ENCODE measurements at regions not wholly inside any gene's neighbourhood (a gene's known extent, or its start where the extent isn't known, plus 50 kb on each side); places are given as distances from the start of the nearest gene placed in this dataset.

DNA sequence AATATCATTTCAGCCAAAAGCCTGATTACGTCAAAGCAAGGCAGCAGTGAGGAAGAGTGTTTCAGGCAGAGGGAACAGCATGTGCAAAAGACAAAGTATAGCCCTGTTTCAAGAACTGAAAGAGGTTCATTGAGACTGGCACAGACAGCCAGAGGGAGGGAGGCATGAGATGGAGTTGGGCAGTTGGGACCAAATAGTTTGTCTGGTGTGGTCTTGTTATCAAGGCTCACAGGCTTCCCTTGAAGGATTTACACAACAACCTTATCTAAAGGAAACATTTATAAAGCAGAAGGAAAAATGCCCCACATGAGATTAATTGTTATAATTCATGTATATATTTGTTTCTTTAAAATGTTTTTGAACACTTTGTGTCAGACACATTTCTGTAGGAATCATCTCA is 253.3 kb downstream of the DMAC1 start:
- no peak overlapping the region for H3K4me3 ChIP-seq (IDR thresholded peaks at IDR 0.05; ENCODE audit: insufficient read depth, low read depth, low read length)
- no peaks in the 10 kb centered on the region for H4K20me1 ChIP-seq (ENCODE audit: insufficient read depth)
- H2AFZ ChIP-seq (ENCODE audit: low read depth) = no peak overlapping the region
- TF ChIP-seq, protein P1, sequence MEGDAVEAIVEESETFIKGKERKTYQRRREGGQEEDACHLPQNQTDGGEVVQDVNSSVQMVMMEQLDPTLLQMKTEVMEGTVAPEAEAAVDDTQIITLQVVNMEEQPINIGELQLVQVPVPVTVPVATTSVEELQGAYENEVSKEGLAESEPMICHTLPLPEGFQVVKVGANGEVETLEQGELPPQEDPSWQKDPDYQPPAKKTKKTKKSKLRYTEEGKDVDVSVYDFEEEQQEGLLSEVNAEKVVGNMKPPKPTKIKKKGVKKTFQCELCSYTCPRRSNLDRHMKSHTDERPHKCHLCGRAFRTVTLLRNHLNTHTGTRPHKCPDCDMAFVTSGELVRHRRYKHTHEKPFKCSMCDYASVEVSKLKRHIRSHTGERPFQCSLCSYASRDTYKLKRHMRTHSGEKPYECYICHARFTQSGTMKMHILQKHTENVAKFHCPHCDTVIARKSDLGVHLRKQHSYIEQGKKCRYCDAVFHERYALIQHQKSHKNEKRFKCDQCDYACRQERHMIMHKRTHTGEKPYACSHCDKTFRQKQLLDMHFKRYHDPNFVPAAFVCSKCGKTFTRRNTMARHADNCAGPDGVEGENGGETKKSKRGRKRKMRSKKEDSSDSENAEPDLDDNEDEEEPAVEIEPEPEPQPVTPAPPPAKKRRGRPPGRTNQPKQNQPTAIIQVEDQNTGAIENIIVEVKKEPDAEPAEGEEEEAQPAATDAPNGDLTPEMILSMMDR (conservative IDR thresholded peaks at IDR 0.05; ENCODE audit: low read depth, low read length) = no peak
- no peaks in the 10 kb centered on the region for H3K4me1 ChIP-seq (ENCODE audit: low read depth, poor library complexity, severe bottlenecking)
- H3K79me2 ChIP-seq (ENCODE audit: insufficient read depth, low read depth) = no peaks in the 10 kb centered on the region
- no peak overlapping the region for H3K9ac ChIP-seq
- no peak overlapping the region for H3K4me2 ChIP-seq
- no peaks in the 10 kb centered on the region for H3K27me3 ChIP-seq (ENCODE audit: insufficient read depth, low read depth)
- no peak overlapping the region for H3K27ac ChIP-seq
- H3K36me3 ChIP-seq (ENCODE audit: insufficient read depth) = no peaks in the 10 kb centered on the region

DNA sequence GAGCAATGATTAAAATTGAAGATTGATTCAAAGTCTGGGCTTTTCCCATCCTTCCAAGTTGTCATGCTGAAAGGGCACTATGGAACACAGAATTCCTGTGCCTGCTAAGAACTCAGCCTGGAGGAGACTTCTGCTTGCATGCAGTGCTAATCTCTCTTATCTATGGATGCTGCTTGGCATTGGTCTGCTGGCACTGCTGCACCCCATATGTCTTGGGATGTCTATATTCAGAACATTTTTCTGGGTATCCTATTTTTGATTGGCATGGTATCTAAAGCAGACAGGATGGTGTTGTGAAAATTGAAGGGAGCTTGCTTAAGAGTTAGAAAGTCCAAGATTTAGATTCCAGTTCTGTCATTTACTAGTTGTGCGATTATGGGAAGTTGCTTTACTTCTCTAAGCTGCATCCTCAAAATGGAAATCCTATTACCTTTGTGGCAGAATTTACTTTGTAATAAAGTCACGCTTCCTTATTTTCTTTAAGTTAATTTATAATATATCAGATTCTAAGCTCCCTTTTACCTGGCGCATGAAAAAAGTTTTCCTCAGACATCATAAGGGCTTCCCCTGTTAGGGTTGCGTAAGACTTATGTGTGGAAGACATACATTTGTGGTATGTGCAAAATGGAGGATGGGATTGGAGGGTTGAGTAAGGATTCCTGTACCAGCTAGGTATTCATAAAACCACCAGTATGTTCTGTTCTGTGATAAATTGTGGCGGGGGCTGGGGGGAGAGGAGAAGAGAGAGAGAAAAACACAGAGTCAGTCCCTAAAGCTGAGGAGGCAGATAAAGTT is 254.0 kb downstream of the DMAC1 start:
- H3K27me3 ChIP-seq (ENCODE audit: insufficient read depth, low read depth) = no peaks in the 10 kb centered on the region
- TF ChIP-seq, protein P1 (conservative IDR thresholded peaks at IDR 0.05; ENCODE audit: low read depth, low read length) = no peak
- H2AFZ ChIP-seq (ENCODE audit: low read depth) = no peak overlapping the region
- H3K4me3 ChIP-seq (IDR thresholded peaks at IDR 0.05; ENCODE audit: insufficient read depth, low read depth, low read length) = no peak overlapping the region
- H3K36me3 ChIP-seq (ENCODE audit: insufficient read depth) = no peaks in the 10 kb centered on the region
- H3K4me2 ChIP-seq = no peak overlapping the region
- no peaks in the 10 kb centered on the region for H4K20me1 ChIP-seq (ENCODE audit: insufficient read depth)
- no peak overlapping the region for H3K9ac ChIP-seq
- no peaks in the 10 kb centered on the region for H3K79me2 ChIP-seq (ENCODE audit: insufficient read depth, low read depth)
- no peak overlapping the region for H3K27ac ChIP-seq
- H3K4me1 ChIP-seq (ENCODE audit: low read depth, poor library complexity, severe bottlenecking) = no peaks in the 10 kb centered on the region

DNA sequence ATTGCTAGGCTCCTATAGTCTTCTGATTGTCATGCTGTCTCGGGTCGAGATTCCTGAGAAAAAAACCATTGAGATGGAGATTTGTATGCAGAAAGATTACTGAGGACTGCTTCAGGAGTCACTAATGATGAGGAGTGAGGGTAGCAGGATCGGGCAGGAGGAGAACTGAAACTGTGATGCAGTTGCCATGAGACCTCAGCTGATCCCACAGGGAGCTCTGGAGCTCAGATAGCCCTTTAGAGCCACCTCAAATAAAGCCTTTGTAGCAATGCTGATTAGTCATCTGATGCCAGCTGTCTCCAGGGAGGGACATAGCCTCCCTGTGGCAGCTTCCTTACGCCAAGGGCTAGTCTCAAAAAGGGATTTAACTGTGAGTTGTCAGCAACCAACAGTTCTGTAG is 256.9 kb downstream of the DMAC1 start:
- Histone ChIP-seq H3K4me2 (no peak overlapping the region), H3K36me3 (ENCODE audit: insufficient read depth) (no peaks in the 10 kb centered on the region), H3K27ac (no peak overlapping the region), H3K9ac (no peak overlapping the region), H3K4me3 (IDR thresholded peaks at IDR 0.05; ENCODE audit: insufficient read depth, low read depth, low read length) (no peak overlapping the region), H4K20me1 (ENCODE audit: insufficient read depth) (no peaks in the 10 kb centered on the region), H2AFZ (ENCODE audit: low read depth) (no peak overlapping the region), H3K27me3 (ENCODE audit: insufficient read depth, low read depth) (no peaks in the 10 kb centered on the region), H3K79me2 (ENCODE audit: insufficient read depth, low read depth) (no peaks in the 10 kb centered on the region), H3K4me1 (ENCODE audit: low read depth, poor library complexity, severe bottlenecking) (no peaks in the 10 kb centered on the region)
- TF ChIP-seq, protein P1 (conservative IDR thresholded peaks at IDR 0.05; ENCODE audit: low read depth, low read length) = no peak

DNA sequence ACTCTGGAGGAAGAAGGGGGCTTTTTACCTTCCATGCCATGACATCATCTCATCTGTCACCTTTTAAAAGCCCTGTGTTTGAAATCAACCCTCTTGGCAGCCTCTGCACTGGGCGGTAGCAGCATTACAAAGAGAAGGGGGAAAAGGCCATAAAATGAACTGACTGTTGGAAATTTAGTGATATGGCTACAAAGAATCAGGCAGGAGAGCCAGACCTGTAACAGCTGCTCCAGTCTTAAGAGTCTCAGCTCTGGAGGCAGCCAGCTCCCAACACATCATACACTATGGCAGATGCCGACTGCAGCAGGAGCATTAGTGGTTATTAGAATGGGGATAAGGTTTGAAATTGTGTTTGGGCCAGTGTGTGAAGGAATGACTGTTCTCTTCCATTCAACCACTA is 257.5 kb downstream of the DMAC1 start:
- Histone ChIP-seq H4K20me1 (ENCODE audit: insufficient read depth) (no peaks in the 10 kb centered on the region), H3K9ac (no peak overlapping the region), H3K4me3 (IDR thresholded peaks at IDR 0.05; ENCODE audit: insufficient read depth, low read depth, low read length) (no peak overlapping the region), H3K79me2 (ENCODE audit: insufficient read depth, low read depth) (no peaks in the 10 kb centered on the region), H3K27me3 (ENCODE audit: insufficient read depth, low read depth) (no peaks in the 10 kb centered on the region), H3K27ac (no peak overlapping the region), H3K36me3 (ENCODE audit: insufficient read depth) (no peaks in the 10 kb centered on the region), H2AFZ (ENCODE audit: low read depth) (no peak overlapping the region), H3K4me1 (ENCODE audit: low read depth, poor library complexity, severe bottlenecking) (no peaks in the 10 kb centered on the region), H3K4me2 (no peak overlapping the region)
- TF ChIP-seq, protein P1 (conservative IDR thresholded peaks at IDR 0.05; ENCODE audit: low read depth, low read length) = no peak

Measured in KMS-11 (cell line).